GM23248 (cell line): ENCODE measurements at regions not wholly inside any gene's neighbourhood (a gene's known extent, or its start where the extent isn't known, plus 50 kb on each side); places are given as distances from the start of the nearest gene placed in this dataset.

Experiments
- DNase-seq: peaks from one replicate; pipeline ENCODE4 v3.0.0-alpha.2; 2015
- H2AFZ ChIP-seq: fragments of 200-600 bp; sonication (generic); 2 replicates; pipeline ENCODE4 v1.6.1; 2016; ENCODE audit warnings: antibody characterized with exemption
- H3F3A ChIP-seq: fragments of 200-600 bp; sonication (generic); 2 replicates; pipeline ENCODE4 v1.6.1; 2016; ENCODE audit warnings: mild to moderate bottlenecking, antibody characterized with exemption, mixed run types; ENCODE audit not compliant: insufficient read depth
- H3K27ac ChIP-seq: fragments of 200-600 bp; sonication (generic); 2 replicates; pipeline ENCODE4 v1.5.1; 2016; ENCODE audit warnings: mild to moderate bottlenecking
- H3K27me3 ChIP-seq: fragments of 200-600 bp; sonication (generic); replicated peaks from 2 replicates; pipeline ENCODE4 v1.6.1; 2016; ENCODE audit warnings: mild to moderate bottlenecking; ENCODE audit not compliant: insufficient read depth
- H3K36me3 ChIP-seq: fragments of 200-600 bp; sonication (generic); 2 replicates; pipeline ENCODE4 v1.6.1; 2016; ENCODE audit warnings: low read depth, mild to moderate bottlenecking
- H3K4me1 ChIP-seq: fragments of 200-600 bp; sonication (generic); 2 replicates; pipeline ENCODE4 v1.6.1; 2016; ENCODE audit warnings: mild to moderate bottlenecking; ENCODE audit not compliant: insufficient read depth
- H3K4me2 ChIP-seq: fragments of 200-600 bp; sonication (generic); one replicate; pipeline ENCODE4 v1.6.1; 2016; ENCODE audit warnings: mild to moderate bottlenecking; ENCODE audit not compliant: unreplicated experiment
- H3K4me3 ChIP-seq: fragments of 200-600 bp; sonication (generic); 2 replicates; pipeline ENCODE4 v1.5.1; 2016; ENCODE audit warnings: mild to moderate bottlenecking
- H3K79me2 ChIP-seq: fragments of 200-600 bp; sonication (generic); 2 replicates; pipeline ENCODE4 v1.6.1; 2016; ENCODE audit warnings: mild to moderate bottlenecking; ENCODE audit not compliant: insufficient read depth
- H3K9ac ChIP-seq: fragments of 200-600 bp; sonication (generic); 2 replicates; pipeline ENCODE4 v1.6.1; 2016; ENCODE audit warnings: mild to moderate bottlenecking
- H3K9me2 ChIP-seq: fragments of 200-600 bp; sonication (generic); 2 replicates; pipeline ENCODE4 v1.6.1; 2016; ENCODE audit warnings: mixed run types, mild to moderate bottlenecking, moderate library complexity; ENCODE audit not compliant: insufficient read depth
- H3K9me3 ChIP-seq: fragments of 200-600 bp; sonication (generic); one replicate; pipeline ENCODE4 v1.6.1; 2017; ENCODE audit warnings: low read depth
- H4K20me1 ChIP-seq: fragments of 200-600 bp; sonication (generic); 2 replicates; pipeline ENCODE4 v1.6.0; 2016; ENCODE audit not compliant: insufficient read depth
- EZH2 ChIP-seq: fragments of 200-600 bp; sonication (generic); IDR thresholded peaks from 2 replicates; pipeline ENCODE4 v1.6.1; 2018; ENCODE audit warnings: antibody characterized with exemption, mild to moderate bottlenecking; ENCODE audit not compliant: insufficient read depth, poor library complexity, severe bottlenecking
- EZH2phosphoT487 ChIP-seq: fragments of 200-600 bp; sonication (generic); IDR thresholded peaks from 2 replicates; pipeline ENCODE4 v1.6.1; 2018; ENCODE audit warnings: antibody characterized with exemption, moderate library complexity, mild to moderate bottlenecking, low read depth; ENCODE audit not compliant: insufficient read depth
- WGBS, 2 experiments: methylation state at CpG; one replicate each; pipeline ENCODE4 v1.1.6; 2015 to 2017; ENCODE audit warnings: low lambda C conversion rate in 2 of 2, low coverage in 1 of 2; ENCODE audit errors: missing lambda C conversion rate in 2 of 2; 5-methylcytosine and 5-hydroxymethylcytosine counted together
- in situ Hi-C: fragments of 300-500 bp; cut with MboI; formaldehyde crosslinking; loops from 2 replicates; pipeline ENCODE4 v1.15.0; 2020

GRCh38 chr5:87102841-87103240 lies 164.8 kb upstream of the RASA1 start:
- no peaks in the 10 kb centered on the region for H3K27me3 ChIP-seq
- H3K4me1 ChIP-seq = 0 out of 2 replicates have a peak, but pooled peaks cover 8% of the 10 kb centered on the region
- in situ Hi-C loops = no loop called here
- H3K4me3 ChIP-seq = no peak overlapping the region
- H2AFZ ChIP-seq = no peak overlapping the region
- no peak for TF ChIP-seq EZH2
- no peak for TF ChIP-seq EZH2phosphoT487
- H3K9me3 ChIP-seq = no peaks in the 10 kb centered on the region
- no peak overlapping the region for H3K9ac ChIP-seq
- H4K20me1 ChIP-seq = no peaks in the 10 kb centered on the region
- H3K36me3 ChIP-seq = no peaks in the 10 kb centered on the region
- H3K27ac ChIP-seq = no peak overlapping the region
- no peak for DNase-seq
- H3K79me2 ChIP-seq = no peaks in the 10 kb centered on the region
- H3K4me2 ChIP-seq = no peak overlapping the region
- H3K9me2 ChIP-seq = no peaks in the 10 kb centered on the region
- H3F3A ChIP-seq = no peaks in the 10 kb centered on the region
- 87 to 88% methylated on average over 1 of the region's 1 CpG for WGBS, 2 experiments

- H3K9ac ChIP-seq = no peak overlapping the region
- no peak overlapping the region for H3K4me3 ChIP-seq
- H3K9me2 ChIP-seq = no peaks in the 10 kb centered on the region
- no peaks in the 10 kb centered on the region for H3K27me3 ChIP-seq
- TF ChIP-seq EZH2phosphoT487 (no peak), EZH2 (no peak)
- no peak overlapping the region for H3K27ac ChIP-seq
- no peaks in the 10 kb centered on the region for H4K20me1 ChIP-seq
- no peaks in the 10 kb centered on the region for H3K36me3 ChIP-seq
- in situ Hi-C loops = no loop called here
- H3K79me2 ChIP-seq = no peaks in the 10 kb centered on the region
- no peaks in the 10 kb centered on the region for H3K9me3 ChIP-seq
- no peaks in the 10 kb centered on the region for H3F3A ChIP-seq
- H2AFZ ChIP-seq = no peak overlapping the region
- no peak overlapping the region for H3K4me2 ChIP-seq
- H3K4me1 ChIP-seq = 0 out of 2 replicates have a peak, but pooled peaks cover 8% of the 10 kb centered on the region
- no peak for DNase-seq
Measured at GRCh38 chr5:87103616-87104287, 163.9 kb upstream of the RASA1 start.

- no peak overlapping the region for H3K27ac ChIP-seq
- no peaks in the 10 kb centered on the region for H3K4me1 ChIP-seq
- no peaks in the 10 kb centered on the region for H3K9me3 ChIP-seq
- no peaks in the 10 kb centered on the region for H3K79me2 ChIP-seq
- no peaks in the 10 kb centered on the region for H3F3A ChIP-seq
- H3K27me3 ChIP-seq = no peaks in the 10 kb centered on the region
- no peak overlapping the region for H3K9ac ChIP-seq
- TF ChIP-seq EZH2phosphoT487 (no peak), EZH2 (no peak)
- no peak overlapping the region for H2AFZ ChIP-seq
- H3K36me3 ChIP-seq = no peaks in the 10 kb centered on the region
- 29 to 40% methylated on average over 2 of the region's 2 CpGs for WGBS, 2 experiments
- H3K4me3 ChIP-seq = no peak overlapping the region
- no peaks in the 10 kb centered on the region for H4K20me1 ChIP-seq
- DNase-seq = no peak
- no peak overlapping the region for H3K4me2 ChIP-seq
- in situ Hi-C loops = no loop called here
- no peaks in the 10 kb centered on the region for H3K9me2 ChIP-seq
Measured at GRCh38 chr5:87105577-87105976, 162.1 kb upstream of the RASA1 start.

DNA sequence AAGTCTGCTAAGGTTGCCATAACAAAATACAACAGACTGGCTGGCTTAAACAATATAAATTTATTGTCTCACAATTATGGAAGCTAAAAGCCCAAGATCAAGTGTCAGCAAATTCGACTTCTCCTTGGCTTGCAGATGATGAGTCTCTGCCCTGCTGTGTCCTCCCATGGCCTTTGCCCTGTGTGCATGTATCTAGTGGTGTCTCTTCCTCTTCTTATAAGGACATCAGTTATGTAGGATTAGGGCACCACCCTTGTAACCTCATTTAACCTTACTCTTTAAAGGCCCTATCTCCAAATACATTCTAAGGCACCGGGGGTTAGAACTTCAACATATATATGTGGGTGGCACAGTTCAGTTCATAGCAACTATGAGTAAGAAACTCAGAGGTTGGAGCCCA lies 157.9 kb upstream of the RASA1 start:
- Histone ChIP-seq H3K4me2 (no peak overlapping the region), H2AFZ (no peak overlapping the region; the same call in 1 of the 2 replicates), H3K36me3 (no peaks in the 10 kb centered on the region), H3K4me1 (peaks cover 18% of the 10 kb centered on the region), H3K9me2 (no peaks in the 10 kb centered on the region), H3K27ac (no peak overlapping the region), H4K20me1 (no peaks in the 10 kb centered on the region), H3F3A (peaks cover 13% of the 10 kb centered on the region), H3K79me2 (no peaks in the 10 kb centered on the region), H3K9me3 (no peaks in the 10 kb centered on the region), H3K4me3 (no peak overlapping the region), H3K9ac (no peak overlapping the region), H3K27me3 (no peaks in the 10 kb centered on the region)
- 72 to 74% methylated on average over 2 of the region's 2 CpGs for WGBS, 2 experiments
- in situ Hi-C loops = no loop called here
- DNase-seq = no peak
- TF ChIP-seq EZH2 (no peak), EZH2phosphoT487 (no peak)

- Histone ChIP-seq H3K4me2 (no peak overlapping the region), H3K27ac (no peak overlapping the region), H3K9me2 (no peaks in the 10 kb centered on the region), H3K9ac (no peak overlapping the region), H3F3A (peaks cover 15% of the 10 kb centered on the region), H3K9me3 (no peaks in the 10 kb centered on the region), H3K4me1 (peaks cover 18% of the 10 kb centered on the region), H3K4me3 (no peak overlapping the region), H3K27me3 (no peaks in the 10 kb centered on the region), H3K36me3 (no peaks in the 10 kb centered on the region), H3K79me2 (no peaks in the 10 kb centered on the region), H4K20me1 (no peaks in the 10 kb centered on the region), H2AFZ (no peak overlapping the region)
- WGBS, 2 experiments = 90 to 91% methylated on average over 2 of the region's 2 CpGs
- no peak for DNase-seq
- no peak for TF ChIP-seq EZH2phosphoT487
- TF ChIP-seq EZH2 = no peak
- in situ Hi-C loops = no loop called here
Measured at GRCh38 chr5:87110721-87111120, 157.0 kb upstream of the RASA1 start.
